ENCODE measurements at regions not wholly inside any gene's neighbourhood (a gene's known extent, or its start where the extent isn't known, plus 50 kb on each side); places are given as distances from the start of the nearest gene placed in this dataset.

DNA sequence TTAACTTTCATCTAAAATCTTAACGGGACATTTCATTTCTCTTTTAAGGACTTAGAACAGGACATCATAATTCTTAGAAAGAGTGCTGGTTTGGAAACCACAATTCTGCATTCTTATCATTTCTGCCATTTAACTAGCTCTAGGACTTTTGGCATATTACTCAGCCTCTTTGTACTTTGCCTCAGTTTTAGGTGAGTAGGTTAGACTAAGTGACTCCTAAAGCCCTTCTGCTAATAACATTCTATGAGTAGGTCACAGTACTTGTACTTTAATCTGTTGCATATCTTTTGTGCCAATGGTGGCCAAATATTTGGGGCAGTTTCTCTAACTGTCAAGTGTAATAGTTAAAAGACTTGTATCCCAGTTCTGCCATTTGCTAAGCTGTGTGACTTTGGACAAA lies 115.4 kb upstream of the NUDT6 start:
- no peaks in the 10 kb centered on the region for H3K4me1 Mint-ChIP-seq (ENCODE audit: low read depth)
- H3K27me3 Mint-ChIP-seq (ENCODE audit: insufficient read depth), result no peaks in the 10 kb centered on the region
- intact Hi-C loops (cut with micrococcal nuclease), result no loop called here
- H3K27ac Mint-ChIP-seq, result no peak overlapping the region
- no peak for DNase-seq (ENCODE audit: low spot score)
- peaks cover 12% of the 10 kb centered on the region for H3K9me3 Mint-ChIP-seq
- H3K36me3 Mint-ChIP-seq (ENCODE audit: low read depth), result peaks cover 21% of the 10 kb centered on the region
- no peak overlapping the region for H3K4me3 Mint-ChIP-seq

DNA sequence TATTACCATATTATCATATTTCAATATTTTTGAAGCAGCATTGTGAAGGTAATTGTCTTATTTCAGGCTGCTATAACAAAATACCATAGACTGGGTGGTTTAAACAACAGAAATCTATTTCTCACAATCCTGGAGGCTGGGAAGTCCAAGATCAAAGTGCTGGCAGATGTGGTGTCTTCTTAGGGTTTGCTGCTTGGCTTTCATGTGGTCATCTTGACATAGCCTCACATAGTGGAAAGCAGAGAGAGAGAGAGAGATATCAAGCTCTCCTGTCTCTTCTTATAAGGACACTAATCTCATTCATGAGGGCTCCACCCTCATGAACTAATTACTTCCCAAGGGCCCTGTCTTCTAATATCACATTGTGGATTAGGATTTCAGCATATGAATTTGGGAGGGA lies 119.7 kb upstream of the NUDT6 start:
- Mint-ChIP-seq H3K27me3 (ENCODE audit: insufficient read depth) (no peaks in the 10 kb centered on the region), H3K4me1 (ENCODE audit: low read depth) (peaks cover 10% of the 10 kb centered on the region), H3K27ac (no peak overlapping the region), H3K9me3 (peaks cover 32% of the 10 kb centered on the region), H3K36me3 (ENCODE audit: low read depth) (peaks cover 27% of the 10 kb centered on the region), H3K4me3 (no peak overlapping the region)
- DNase-seq (ENCODE audit: low spot score), result no peak
- intact Hi-C loops (cut with micrococcal nuclease), result no loop called here

DNA sequence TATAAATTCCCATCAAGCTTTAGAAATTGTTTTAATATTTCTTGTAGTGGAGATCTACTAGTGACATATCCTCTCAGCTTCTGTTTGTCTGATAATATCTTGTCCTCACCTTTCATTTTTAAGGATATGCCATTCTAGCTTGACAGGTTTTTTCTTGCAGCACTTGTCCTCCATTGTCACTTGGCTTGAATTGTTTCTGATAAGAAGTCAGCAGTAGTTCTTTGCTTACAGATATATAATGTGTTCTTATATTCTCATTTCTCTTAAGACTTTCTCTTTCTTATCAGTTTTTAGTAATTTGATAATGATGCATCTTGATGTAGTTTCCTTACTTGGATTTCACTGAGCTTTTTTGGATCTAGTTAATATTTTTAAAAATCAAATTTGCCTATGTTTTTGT lies 120.6 kb upstream of the NUDT6 start:
- no peak for DNase-seq (ENCODE audit: low spot score)
- peaks cover 27% of the 10 kb centered on the region for H3K36me3 Mint-ChIP-seq (ENCODE audit: low read depth)
- H3K27ac Mint-ChIP-seq, result no peak overlapping the region
- H3K27me3 Mint-ChIP-seq (ENCODE audit: insufficient read depth), result no peaks in the 10 kb centered on the region
- H3K4me1 Mint-ChIP-seq (ENCODE audit: low read depth), result peaks cover 10% of the 10 kb centered on the region
- intact Hi-C loops (cut with micrococcal nuclease), result no loop called here
- no peak overlapping the region for H3K4me3 Mint-ChIP-seq
- H3K9me3 Mint-ChIP-seq, result peaks cover 36% of the 10 kb centered on the region

DNA sequence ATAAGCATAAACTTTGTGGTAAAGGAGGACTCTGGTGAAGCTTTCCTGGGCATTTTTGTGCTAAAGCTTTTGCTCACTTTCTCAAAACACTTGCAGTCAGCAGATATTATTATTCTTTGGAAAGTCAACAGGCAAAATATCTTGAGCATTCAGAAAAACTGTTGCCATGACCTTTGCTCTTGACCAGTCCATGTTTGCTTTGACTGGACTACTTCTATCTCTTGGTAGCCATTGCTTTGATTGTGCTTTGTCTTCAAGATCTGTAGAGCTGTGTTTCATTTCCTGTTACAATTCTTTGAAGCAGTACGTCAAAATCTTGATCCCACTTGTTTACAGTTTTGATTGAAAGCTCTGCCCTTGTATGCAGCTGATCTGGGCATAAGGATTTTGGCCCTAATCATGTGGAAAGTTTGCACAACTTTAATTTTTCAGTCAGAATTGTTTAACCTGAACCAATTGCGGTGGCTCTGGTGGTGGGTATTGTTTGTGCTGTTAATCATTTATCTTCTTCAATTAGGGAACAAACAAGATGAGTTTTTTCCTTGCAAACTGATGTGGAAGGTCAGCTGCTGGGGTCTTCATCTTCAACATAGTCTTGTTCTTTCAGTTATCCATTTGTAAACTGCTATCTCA lies 121.5 kb upstream of the NUDT6 start:
- intact Hi-C loops (cut with micrococcal nuclease), result no loop called here
- Mint-ChIP-seq H3K27me3 (ENCODE audit: insufficient read depth) (no peaks in the 10 kb centered on the region), H3K9me3 (peaks cover 42% of the 10 kb centered on the region), H3K36me3 (ENCODE audit: low read depth) (peaks cover 22% of the 10 kb centered on the region), H3K27ac (no peak overlapping the region), H3K4me1 (ENCODE audit: low read depth) (peaks cover 10% of the 10 kb centered on the region), H3K4me3 (no peak overlapping the region)
- no peak for DNase-seq (ENCODE audit: low spot score)

DNA sequence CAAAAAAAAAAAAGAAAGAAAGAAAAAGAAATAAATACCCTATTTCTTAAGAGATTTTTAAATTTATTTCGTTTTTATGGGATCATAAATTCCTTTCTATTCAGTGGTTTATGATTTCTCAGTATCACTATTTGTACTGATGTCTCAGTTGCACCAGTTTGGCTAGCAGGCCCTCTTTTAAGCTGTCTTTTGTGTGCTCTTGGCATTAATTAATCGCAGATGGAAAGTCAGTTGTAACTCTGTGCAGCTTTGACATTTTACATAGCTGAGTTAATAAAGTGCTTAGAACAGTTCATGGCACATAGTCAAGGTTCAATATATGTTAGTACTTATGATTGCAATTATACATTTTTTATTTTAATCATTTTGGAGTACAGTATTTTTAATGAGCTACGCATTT lies 123.7 kb upstream of the NUDT6 start:
- Mint-ChIP-seq H3K4me1 (ENCODE audit: low read depth) (peaks cover 10% of the 10 kb centered on the region), H3K9me3 (peaks cover 53% of the 10 kb centered on the region)
- intact Hi-C loops (cut with micrococcal nuclease), result no loop called here

DNA sequence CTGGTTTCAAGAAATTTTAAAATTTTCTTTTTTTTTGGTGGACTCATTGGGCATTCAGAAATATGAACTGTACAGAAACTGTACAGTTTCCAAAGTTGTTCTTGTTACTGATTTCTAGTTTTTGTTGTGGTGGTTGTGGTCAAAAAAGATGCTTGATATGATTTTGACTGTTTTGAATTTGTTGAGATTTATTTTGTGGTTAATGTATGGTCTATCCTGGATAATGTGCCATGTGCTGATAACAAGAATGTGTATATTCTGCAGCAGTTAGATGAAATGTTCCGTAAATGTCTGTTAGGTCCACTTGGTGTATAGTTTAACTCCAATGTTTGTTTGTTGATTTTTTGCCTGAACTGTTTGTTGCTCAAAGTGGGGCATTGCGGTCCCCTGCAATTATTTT lies 127.6 kb upstream of the NUDT6 start:
- intact Hi-C loops (cut with micrococcal nuclease), result no loop called here
- Mint-ChIP-seq H3K4me3 (no peak overlapping the region), H3K27me3 (ENCODE audit: insufficient read depth) (peaks cover 2% of the 10 kb centered on the region), H3K27ac (no peak overlapping the region), H3K36me3 (ENCODE audit: low read depth) (peaks cover 31% of the 10 kb centered on the region), H3K9me3 (peaks cover 42% of the 10 kb centered on the region), H3K4me1 (ENCODE audit: low read depth) (no peaks in the 10 kb centered on the region)
- DNase-seq (ENCODE audit: low spot score), result no peak

More for the DNA sequence above, 123.7 kb upstream of the NUDT6 start:
- Mint-ChIP-seq H3K4me3 (no peak overlapping the region), H3K36me3 (ENCODE audit: low read depth) (peaks cover 27% of the 10 kb centered on the region), H3K27ac (no peak overlapping the region), H3K27me3 (ENCODE audit: insufficient read depth) (peaks cover 2% of the 10 kb centered on the region)
- DNase-seq (ENCODE audit: low spot score), result no peak

DNA sequence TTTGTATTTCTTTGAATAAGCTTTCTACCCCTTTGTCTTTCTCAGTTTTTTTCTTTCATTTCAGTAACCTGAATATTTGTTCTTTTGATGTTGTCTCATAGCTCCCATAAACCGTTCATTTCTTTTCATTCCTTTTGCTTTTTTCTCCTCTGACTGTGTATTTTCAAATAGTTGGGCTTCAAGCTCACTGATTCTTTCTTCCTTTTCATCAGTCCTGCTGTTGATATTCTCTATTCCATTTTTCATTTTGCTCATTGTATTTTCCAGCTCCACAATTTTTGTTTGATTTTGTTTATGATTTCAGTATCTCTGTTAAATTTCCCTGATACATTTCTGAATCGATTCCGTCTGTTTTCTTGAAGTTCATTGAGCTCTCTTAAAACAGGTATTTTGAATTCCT lies 129.6 kb upstream of the NUDT6 start:
- Mint-ChIP-seq H3K27me3 (ENCODE audit: insufficient read depth) (peaks cover 2% of the 10 kb centered on the region), H3K27ac (no peak overlapping the region), H3K36me3 (ENCODE audit: low read depth) (peaks cover 31% of the 10 kb centered on the region), H3K4me3 (no peak overlapping the region), H3K9me3 (peaks cover 37% of the 10 kb centered on the region), H3K4me1 (ENCODE audit: low read depth) (no peaks in the 10 kb centered on the region)
- intact Hi-C loops (cut with micrococcal nuclease), result no loop called here
- DNase-seq (ENCODE audit: low spot score), result no peak

DNA sequence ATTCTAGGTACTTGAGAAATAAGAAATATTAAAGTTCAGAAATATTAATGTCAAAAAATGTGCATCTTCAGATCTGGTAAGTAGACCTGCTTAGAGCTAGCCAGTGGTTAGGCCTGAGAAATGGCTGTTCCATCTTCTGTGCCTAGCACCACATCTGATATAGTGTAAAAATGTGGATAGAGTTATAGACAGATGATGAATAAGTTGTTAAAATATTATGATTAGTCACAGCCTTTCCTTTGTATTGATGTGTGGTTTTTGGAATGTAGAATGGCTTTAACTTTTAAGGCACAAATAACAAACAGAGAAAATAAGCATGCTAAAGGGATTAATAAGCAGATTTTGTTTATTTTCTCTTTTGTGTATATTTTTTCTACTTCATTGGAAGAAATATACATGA lies 133.5 kb upstream of the NUDT6 start:
- intact Hi-C loops (cut with micrococcal nuclease), result no loop called here
- peaks cover 25% of the 10 kb centered on the region for H3K9me3 Mint-ChIP-seq
- H3K4me3 Mint-ChIP-seq, result no peak overlapping the region
- H3K27me3 Mint-ChIP-seq (ENCODE audit: insufficient read depth), result no peaks in the 10 kb centered on the region
- DNase-seq (ENCODE audit: low spot score), result no peak
- H3K36me3 Mint-ChIP-seq (ENCODE audit: low read depth), result peaks cover 43% of the 10 kb centered on the region
- H3K4me1 Mint-ChIP-seq (ENCODE audit: low read depth), result no peaks in the 10 kb centered on the region
- H3K27ac Mint-ChIP-seq, result no peak overlapping the region

DNA sequence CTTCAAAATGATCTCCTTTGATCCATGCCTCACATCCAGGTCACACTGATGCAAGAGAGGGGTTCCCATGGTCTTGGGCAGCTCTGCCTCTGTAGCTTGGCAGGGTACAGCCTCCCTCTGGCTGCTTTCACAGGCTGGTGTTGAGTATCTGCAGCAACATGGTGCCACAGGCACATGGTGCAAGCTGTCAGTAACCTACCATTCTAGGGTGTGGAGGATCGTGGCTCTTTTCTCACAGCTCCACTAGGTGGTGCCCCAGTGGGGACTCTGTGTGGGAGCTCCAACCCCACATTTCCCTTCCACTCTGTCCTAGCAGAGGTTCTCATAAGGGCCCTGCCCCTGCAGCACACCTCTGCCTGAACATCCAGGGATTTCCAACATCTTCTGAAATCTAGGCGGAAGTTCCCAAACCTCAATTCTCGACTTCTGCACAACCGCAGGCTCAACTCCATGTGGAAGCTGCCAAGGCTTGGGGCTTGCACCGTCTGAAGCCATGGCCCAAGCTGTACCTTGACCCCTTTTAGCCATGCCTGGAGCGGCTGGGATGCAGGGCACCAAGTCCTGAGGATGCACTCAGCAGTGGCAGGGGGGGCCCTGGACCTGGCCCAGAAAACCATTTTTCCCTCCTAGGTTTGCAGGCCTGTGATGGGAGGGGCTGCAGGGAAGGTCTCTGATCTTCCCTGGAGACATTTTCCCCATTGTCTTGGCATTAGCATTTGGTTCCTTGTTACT lies 137.8 kb upstream of the NUDT6 start:
- Mint-ChIP-seq H3K4me1 (ENCODE audit: low read depth) (no peaks in the 10 kb centered on the region), H3K4me3 (no peak overlapping the region), H3K9me3 (peaks cover 11% of the 10 kb centered on the region), H3K27ac (no peak overlapping the region), H3K36me3 (ENCODE audit: low read depth) (peaks cover 25% of the 10 kb centered on the region), H3K27me3 (ENCODE audit: insufficient read depth) (no peaks in the 10 kb centered on the region)
- DNase-seq (ENCODE audit: low spot score), result no peak
- intact Hi-C loops (cut with micrococcal nuclease), result no loop called here

DNA sequence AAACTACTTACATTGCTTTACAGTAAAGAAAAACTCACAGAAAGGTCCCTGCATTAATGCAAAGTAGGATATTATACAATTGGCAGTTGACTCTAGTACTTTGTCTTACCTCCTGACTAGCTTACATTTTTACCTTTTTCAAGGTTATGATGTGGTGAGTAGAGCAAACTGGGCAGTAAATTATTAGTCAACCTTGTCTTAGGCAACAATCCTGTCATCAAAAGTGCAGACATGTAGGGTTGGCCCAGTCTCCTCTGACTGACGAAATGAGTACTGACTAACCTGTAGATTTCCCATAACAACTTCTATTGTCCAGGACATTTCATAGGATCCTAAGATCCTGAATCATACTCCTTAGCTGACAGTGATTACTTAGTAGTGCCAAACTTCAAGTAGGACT lies 142.0 kb upstream of the NUDT6 start:
- Mint-ChIP-seq H3K27me3 (ENCODE audit: insufficient read depth) (no peaks in the 10 kb centered on the region), H3K27ac (no peak overlapping the region), H3K4me3 (no peak overlapping the region), H3K4me1 (ENCODE audit: low read depth) (no peaks in the 10 kb centered on the region), H3K36me3 (ENCODE audit: low read depth) (peaks cover 13% of the 10 kb centered on the region), H3K9me3 (no peaks in the 10 kb centered on the region)
- intact Hi-C loops (cut with micrococcal nuclease), result no loop called here
- no peak for DNase-seq (ENCODE audit: low spot score)

DNA sequence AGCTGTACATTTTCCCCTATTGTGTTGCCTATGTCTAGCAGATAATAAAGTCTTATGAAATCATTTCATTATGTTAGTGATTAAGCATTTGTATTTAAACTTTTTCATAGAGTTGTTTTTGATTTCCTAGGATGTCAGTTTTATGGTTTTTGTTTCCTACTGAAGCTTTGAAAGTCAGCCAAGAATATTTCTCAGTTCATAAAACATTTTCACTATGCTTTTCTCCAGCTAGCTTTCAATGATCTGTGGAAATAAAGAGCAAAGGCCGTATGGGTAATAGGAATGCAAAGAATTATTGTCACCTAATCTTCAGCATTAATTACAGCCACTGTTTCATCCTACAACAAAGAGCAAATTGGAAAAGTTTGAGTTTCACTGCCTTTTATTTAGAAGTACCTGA lies 145.7 kb upstream of the NUDT6 start:
- H3K27me3 Mint-ChIP-seq (ENCODE audit: insufficient read depth), result no peaks in the 10 kb centered on the region
- peaks cover 2% of the 10 kb centered on the region for H3K36me3 Mint-ChIP-seq (ENCODE audit: low read depth)
- H3K9me3 Mint-ChIP-seq, result no peaks in the 10 kb centered on the region
- H3K4me3 Mint-ChIP-seq, result no peak overlapping the region
- H3K4me1 Mint-ChIP-seq (ENCODE audit: low read depth), result no peaks in the 10 kb centered on the region
- DNase-seq (ENCODE audit: low spot score), result no peak
- intact Hi-C loops (cut with micrococcal nuclease), result no loop called here
- no peak overlapping the region for H3K27ac Mint-ChIP-seq

DNA sequence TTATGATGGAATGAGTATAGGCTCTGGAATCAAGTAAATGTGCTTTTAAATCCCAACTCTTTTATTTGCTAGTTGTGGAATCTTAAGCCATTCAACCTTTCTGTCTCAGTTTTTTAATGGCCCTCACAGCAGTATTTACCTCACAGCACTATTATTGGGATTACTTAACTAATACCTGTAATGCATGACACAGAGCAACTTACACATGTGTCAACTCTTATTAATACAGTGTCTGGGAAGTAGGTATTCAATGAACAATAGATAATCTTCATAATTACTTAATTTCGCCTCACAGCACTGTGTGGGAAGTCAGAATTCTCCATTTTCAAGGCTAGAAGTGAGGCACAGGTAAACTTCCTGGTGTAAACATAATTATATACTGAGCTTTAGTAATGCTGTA lies 149.7 kb upstream of the NUDT6 start:
- Mint-ChIP-seq H3K27me3 (ENCODE audit: insufficient read depth) (no peaks in the 10 kb centered on the region), H3K4me3 (no peak overlapping the region), H3K36me3 (ENCODE audit: low read depth) (peaks cover 2% of the 10 kb centered on the region), H3K4me1 (ENCODE audit: low read depth) (no peaks in the 10 kb centered on the region), H3K9me3 (no peaks in the 10 kb centered on the region), H3K27ac (no peak overlapping the region)
- intact Hi-C loops (cut with micrococcal nuclease), result no loop called here
- DNase-seq (ENCODE audit: low spot score), result no peak

DNA sequence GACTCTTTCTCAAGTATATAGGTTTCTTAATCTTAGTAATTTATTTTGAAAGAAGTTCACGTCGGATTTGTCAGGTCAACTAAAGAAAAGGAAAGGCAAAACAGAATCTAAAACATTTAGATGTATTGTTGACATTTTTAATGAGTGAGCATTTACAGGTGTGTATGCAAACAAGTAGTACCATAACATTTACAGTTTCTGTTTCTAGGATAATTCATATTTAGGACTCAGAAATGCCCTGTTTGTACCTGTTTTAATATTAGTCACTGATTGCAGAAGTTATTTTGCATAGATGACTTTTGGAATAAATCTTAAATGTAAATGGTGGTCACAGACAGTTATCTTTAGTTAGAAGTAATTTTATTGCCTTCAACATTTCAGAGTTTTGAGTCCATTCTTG lies 151.3 kb upstream of the NUDT6 start:
- no peak overlapping the region for H3K27ac Mint-ChIP-seq
- H3K27me3 Mint-ChIP-seq (ENCODE audit: insufficient read depth), result no peaks in the 10 kb centered on the region

DNA sequence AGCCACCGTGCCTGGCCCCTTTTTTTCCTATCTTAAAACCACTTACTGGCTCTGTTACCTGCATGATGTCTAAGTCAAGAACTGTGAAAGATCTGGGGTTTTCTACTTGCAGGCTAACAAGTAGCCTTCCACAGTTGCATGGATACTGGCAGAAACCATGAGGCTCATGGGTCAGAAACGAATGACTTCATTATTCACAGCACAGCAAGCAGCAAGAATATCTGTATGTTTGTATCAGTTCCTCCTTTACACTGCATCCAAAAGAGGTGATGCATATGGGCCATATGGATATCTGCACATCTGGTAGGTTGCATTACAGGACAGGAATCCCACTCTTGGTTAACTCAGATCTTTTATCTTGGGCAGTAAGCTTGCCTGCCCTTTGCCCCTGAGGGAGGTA lies 154.9 kb upstream of the NUDT6 start:
- Mint-ChIP-seq H3K36me3 (ENCODE audit: low read depth) (peaks cover 3% of the 10 kb centered on the region), H3K27ac (no peak overlapping the region), H3K4me3 (no peak overlapping the region), H3K9me3 (no peaks in the 10 kb centered on the region), H3K4me1 (ENCODE audit: low read depth) (no peaks in the 10 kb centered on the region), H3K27me3 (ENCODE audit: insufficient read depth) (no peaks in the 10 kb centered on the region)
- intact Hi-C loops (cut with micrococcal nuclease), result no loop called here
- DNase-seq (ENCODE audit: low spot score), result no peak

More for the DNA sequence above, 151.3 kb upstream of the NUDT6 start:
- Mint-ChIP-seq H3K4me3 (no peak overlapping the region), H3K4me1 (ENCODE audit: low read depth) (no peaks in the 10 kb centered on the region), H3K9me3 (no peaks in the 10 kb centered on the region), H3K36me3 (ENCODE audit: low read depth) (peaks cover 2% of the 10 kb centered on the region)
- DNase-seq (ENCODE audit: low spot score), result no peak
- intact Hi-C loops (cut with micrococcal nuclease), result no loop called here
